ENCODE measurements at regions not wholly inside any gene's neighbourhood (a gene's known extent, or its start where the extent isn't known, plus 50 kb on each side); places are given as distances from the start of the nearest gene placed in this dataset.

- TF ChIP-seq CTCF (IDR thresholded peaks at IDR 0.05) (no peak), EZH2 (IDR thresholded peaks at IDR 0.05; ENCODE audit: borderline replicate concordance, insufficient read depth, low read depth, low read length, poor library complexity, severe bottlenecking) (no peak)
These were observed 243.3 kb upstream of the IGF1R start for GRCh38 chr15:98405013-98405412.
